OCI-LY3 (cell line): ENCODE measurements at regions not wholly inside any gene's neighbourhood (a gene's known extent, or its start where the extent isn't known, plus 50 kb on each side); places are given as distances from the start of the nearest gene placed in this dataset.

Experiments
- H2AFZ ChIP-seq: fragments of 200-600, 300-600 bp; shearing (Covaris generic); 2 replicates; pipeline ENCODE4 v1.6.0; 2014; ENCODE audit warnings: antibody characterized with exemption, low read depth, low read length
- H3K27ac ChIP-seq: fragments of 200-600, 300-600 bp; sonication (generic); 2 replicates; pipeline ENCODE4 v1.5.1; 2014; ENCODE audit warnings: mild to moderate bottlenecking, low read length, moderate library complexity, mixed read lengths
- H3K27me3 ChIP-seq: fragments of 200-600, 300-600 bp; sonication (generic); 2 replicates; pipeline ENCODE4 v1.6.1; 2014; ENCODE audit warnings: low read depth, low read length, mixed read lengths
- H3K36me3 ChIP-seq: fragments of 200-600, 300-600 bp; sonication (generic); replicated peaks from 2 replicates; pipeline ENCODE3; 2014; ENCODE audit warnings: low read depth, low read length, mixed read lengths
- H3K4me1 ChIP-seq: fragments of 300-600, 200-600 bp; sonication (generic); 2 replicates; pipeline ENCODE4 v1.6.1; 2014; ENCODE audit warnings: low read length, mixed read lengths
- H3K4me2 ChIP-seq: fragments of 200-600, 300-600 bp; sonication (generic); 2 replicates; pipeline ENCODE4 v1.6.1; 2014; ENCODE audit warnings: low read length, mixed read lengths
- H3K4me3 ChIP-seq: fragments of 300-600, 200-600 bp; sonication (generic); 2 replicates; pipeline ENCODE4 v1.5.1; 2014; ENCODE audit warnings: antibody characterized with exemption, mild to moderate bottlenecking, low read length, moderate library complexity
- H3K79me2 ChIP-seq: fragments of 300-600, 200-600 bp; shearing (Covaris generic); 2 replicates; pipeline ENCODE4 v1.6.1; 2014; ENCODE audit warnings: mild to moderate bottlenecking, low read length, mixed read lengths
- H3K9ac ChIP-seq: fragments of 300-600, 200-600 bp; shearing (Covaris generic); 2 replicates; pipeline ENCODE4 v1.6.0; 2014; ENCODE audit warnings: mild to moderate bottlenecking, low read length, moderate library complexity
- H3K9me3 ChIP-seq: fragments of 200-600, 300-600 bp; shearing (Covaris generic); 2 replicates; pipeline ENCODE4 v1.6.1; 2014; ENCODE audit warnings: low read length, mixed read lengths; ENCODE audit not compliant: insufficient read depth
- H4K20me1 ChIP-seq: fragments of 200-600, 300-600 bp; sonication (generic); 2 replicates; pipeline ENCODE4 v1.6.1; 2016; ENCODE audit warnings: low read length, mixed read lengths; ENCODE audit not compliant: insufficient read depth
- CTCF ChIP-seq: fragments of 200-600, 300-600 bp; sonication (generic); IDR thresholded peaks from 2 replicates; pipeline ENCODE4 v1.5.1; 2014; ENCODE audit warnings: antibody characterized with exemption, low read length, low read depth
- EZH2phosphoT487 ChIP-seq: fragments of 200-600 bp; shearing (Covaris generic); IDR thresholded peaks from 2 replicates; pipeline ENCODE4 v1.6.1; 2018; ENCODE audit warnings: antibody characterized with exemption, mixed run types, low read depth

- H3K27ac ChIP-seq = no peak overlapping the region
- H3K36me3 ChIP-seq = no peaks in the 10 kb centered on the region
- H3K4me1 ChIP-seq = no peaks in the 10 kb centered on the region
- no peak overlapping the region for H3K9ac ChIP-seq
- H3K4me3 ChIP-seq = no peak overlapping the region
- H3K9me3 ChIP-seq = no peaks in the 10 kb centered on the region
- no peaks in the 10 kb centered on the region for H3K79me2 ChIP-seq
- H2AFZ ChIP-seq = no peak overlapping the region
- no peaks in the 10 kb centered on the region for H4K20me1 ChIP-seq
- TF ChIP-seq CTCF (no peak), EZH2phosphoT487 (no peak)
- no peak overlapping the region for H3K4me2 ChIP-seq
- no peaks in the 10 kb centered on the region for H3K27me3 ChIP-seq
Measured at GRCh38 chr6:121691126-121691551, 255.7 kb downstream of the GJA1 start.

GRCh38 chr6:121694389-121694788, 258.9 kb downstream of the GJA1 start:
- Histone ChIP-seq H3K4me1 (no peaks in the 10 kb centered on the region), H2AFZ (no peak overlapping the region), H3K79me2 (no peaks in the 10 kb centered on the region), H3K27ac (no peak overlapping the region), H3K36me3 (no peaks in the 10 kb centered on the region), H3K27me3 (no peaks in the 10 kb centered on the region), H3K9me3 (no peaks in the 10 kb centered on the region), H3K4me3 (no peak overlapping the region), H3K4me2 (no peak overlapping the region), H4K20me1 (no peaks in the 10 kb centered on the region), H3K9ac (no peak overlapping the region)
- TF ChIP-seq CTCF = no peak
- TF ChIP-seq EZH2phosphoT487 = no peak

- H3K4me3 ChIP-seq = no peak overlapping the region
- no peak overlapping the region for H3K4me2 ChIP-seq
- no peaks in the 10 kb centered on the region for H3K79me2 ChIP-seq
- H3K27me3 ChIP-seq = no peaks in the 10 kb centered on the region
- no peaks in the 10 kb centered on the region for H3K36me3 ChIP-seq
- no peaks in the 10 kb centered on the region for H3K9me3 ChIP-seq
- H2AFZ ChIP-seq = no peak overlapping the region
- H3K27ac ChIP-seq = no peak overlapping the region
- no peak overlapping the region for H3K9ac ChIP-seq
- no peaks in the 10 kb centered on the region for H3K4me1 ChIP-seq
- H4K20me1 ChIP-seq = no peaks in the 10 kb centered on the region
- TF ChIP-seq CTCF (no peak), EZH2phosphoT487 (no peak)
Measured at GRCh38 chr6:121694801-121695251, 259.4 kb downstream of the GJA1 start.

DNA sequence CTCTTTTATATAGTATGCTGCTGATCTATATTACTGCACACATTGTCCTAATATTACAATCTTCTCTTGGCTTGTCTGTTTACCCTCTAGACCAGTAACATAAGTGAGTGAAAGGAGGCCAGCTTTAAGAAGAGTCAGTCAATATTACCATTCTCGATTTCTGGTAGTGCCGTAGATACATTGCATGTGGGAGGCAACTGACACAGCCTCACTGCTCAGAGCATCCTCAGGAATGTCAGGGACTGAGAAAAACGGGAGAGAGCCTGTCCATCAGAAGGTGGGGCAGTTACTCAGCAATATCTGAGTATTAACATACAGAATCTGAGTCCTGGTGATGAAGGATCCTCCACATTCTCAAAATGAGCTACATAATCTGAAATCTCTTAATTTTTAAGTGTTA, 259.9 kb downstream of the GJA1 start:
- no peaks in the 10 kb centered on the region for H3K4me1 ChIP-seq
- H3K9me3 ChIP-seq = no peaks in the 10 kb centered on the region
- no peak overlapping the region for H3K27ac ChIP-seq
- H4K20me1 ChIP-seq = no peaks in the 10 kb centered on the region
- H3K9ac ChIP-seq = no peak overlapping the region
- no peaks in the 10 kb centered on the region for H3K36me3 ChIP-seq
- no peak overlapping the region for H2AFZ ChIP-seq
- no peak for TF ChIP-seq EZH2phosphoT487
- no peak for TF ChIP-seq CTCF
- no peaks in the 10 kb centered on the region for H3K79me2 ChIP-seq
- no peak overlapping the region for H3K4me2 ChIP-seq
- H3K4me3 ChIP-seq = no peak overlapping the region
- H3K27me3 ChIP-seq = no peaks in the 10 kb centered on the region
